Panc1 (cell line): ENCODE measurements at regions not wholly inside any gene's neighbourhood (a gene's known extent, or its start where the extent isn't known, plus 50 kb on each side); places are given as distances from the start of the nearest gene placed in this dataset.

Experiments
- ATAC-seq: fragments of 200-7000 bp; cut with Tn5 transposase; 2 replicates; pipeline ENCODE4 v1.9.1; 2020; ENCODE audit warnings: mild to moderate bottlenecking, moderate library complexity
- BruUV-seq: library from RNA; stranded (reverse); fragments of 400-500 nt; replicated peaks from 2 replicates; lab custom pipeline; 2021; lab: Mats Ljungman, UMichigan
- CTCF ChIA-PET: fragments of 300-600 bp; sonication (Branson Sonifier 250); formaldehyde crosslinking; loops from one replicate; lab custom pipeline; 2022; ENCODE audit warnings: antibody characterized with exemption; lab: Charles Lee
- POLR2A ChIA-PET: fragments of 300-600 bp; sonication (Branson Sonifier 250); formaldehyde crosslinking; loops from one replicate; lab custom pipeline; 2022; ENCODE audit warnings: antibody characterized with exemption; lab: Charles Lee
- DNase-seq: peaks from one replicate; pipeline ENCODE4 v3.0.0-alpha.2; 2010; ENCODE audit warnings: low read depth, low spot score
- H3K27ac ChIP-seq: 2 replicates; pipeline ENCODE4 v1.5.1; 2011; ENCODE audit warnings: mild to moderate bottlenecking, low read length, inconsistent platforms
- H3K27me3 ChIP-seq: fragments of 200-500 bp; sonication (Bioruptor generic); 2 replicates; pipeline ENCODE4 v1.6.0; 2014; ENCODE audit warnings: low read length, inconsistent platforms; ENCODE audit not compliant: control insufficient read depth, insufficient read depth
- H3K36me3 ChIP-seq: fragments of 200-500 bp; sonication (Bioruptor generic); 2 replicates; pipeline ENCODE4 v1.5.1; 2014; ENCODE audit warnings: inconsistent platforms, mild to moderate bottlenecking, low read length, moderate library complexity; ENCODE audit not compliant: control insufficient read depth, insufficient read depth
- H3K4me1 ChIP-seq: 2 replicates; pipeline ENCODE4 v1.5.1; 2011; ENCODE audit warnings: inconsistent platforms, mild to moderate bottlenecking, low read length, moderate library complexity; ENCODE audit not compliant: control insufficient read depth, insufficient read depth
- H3K4me3 ChIP-seq, 2 experiments: 2 replicates each; pipeline ENCODE4 v1.5.1; 2011 to 2012; ENCODE audit warnings: low read depth in 2 of 2, low read length in 2 of 2, mild to moderate bottlenecking in 2 of 2, inconsistent platforms in 1 of 2, moderate library complexity in 1 of 2
- H3K9me3 ChIP-seq: fragments of 200-500 bp; sonication (Bioruptor generic); 2 replicates; pipeline ENCODE4 v1.5.1; 2014; ENCODE audit warnings: low read depth, mild to moderate bottlenecking, inconsistent platforms, low read length, moderate library complexity; ENCODE audit not compliant: control insufficient read depth, insufficient read depth
- POLR2AphosphoS5 ChIP-seq: IDR thresholded peaks from 2 replicates; pipeline ENCODE4 v1.6.1; 2012; ENCODE audit warnings: mild to moderate bottlenecking, low read depth, low read length, moderate library complexity
- REST ChIP-seq, 2 experiments: IDR thresholded peaks; 2 replicates each; pipeline ENCODE4 v1.6.1; 2011 to 2012; ENCODE audit warnings: low read depth in 2 of 2, control low read depth in 1 of 2, low read length in 1 of 2, mild to moderate bottlenecking in 1 of 2, moderate library complexity in 1 of 2; ENCODE audit not compliant: insufficient read depth in 1 of 2
- SIN3A ChIP-seq: IDR thresholded peaks from 2 replicates; pipeline ENCODE4 v1.6.1; 2012; ENCODE audit warnings: low read depth, mild to moderate bottlenecking, low read length, moderate library complexity, borderline replicate concordance; ENCODE audit not compliant: insufficient read depth
- TCF7L2 ChIP-seq: IDR thresholded peaks from 2 replicates; pipeline ENCODE4 v1.6.1; 2011; ENCODE audit warnings: mild to moderate bottlenecking, low read depth, low read length, inconsistent platforms
- in situ Hi-C: cut with HindIII; loops from 2 replicates; pipeline ENCODE4 v1.10.0; 2016; ENCODE audit warnings: low sequenced_read_pairs, low pct_unique_long_range_greater_than_20kb
- intact Hi-C: fragments of 100-400 bp; cut with micrococcal nuclease; formaldehyde crosslinking; loops from one replicate; pipeline ENCODE4 v1.10.0; 2022; ENCODE audit not compliant: unreplicated experiment
- TF ChIP-seq, protein P1 (sequence below): fragments of 450-650 bp; IDR thresholded peaks from 2 replicates; pipeline ENCODE4 v1.5.1; 2017; ENCODE audit warnings: mild to moderate bottlenecking

GRCh38 chr4:186920483-186920882 is 196.8 kb upstream of the FAT1 start:
- ATAC-seq (no peak), DNase-seq (no peak)
- no peaks in the 10 kb centered on the region for H3K4me1 ChIP-seq
- intact Hi-C loops: no loop called here
- H3K27ac ChIP-seq: no peak overlapping the region
- in situ Hi-C loops: no loop called here
- no TSS peak for BruUV-seq
- H3K4me3 ChIP-seq: no peak overlapping the region
- TF ChIP-seq, protein P1, sequence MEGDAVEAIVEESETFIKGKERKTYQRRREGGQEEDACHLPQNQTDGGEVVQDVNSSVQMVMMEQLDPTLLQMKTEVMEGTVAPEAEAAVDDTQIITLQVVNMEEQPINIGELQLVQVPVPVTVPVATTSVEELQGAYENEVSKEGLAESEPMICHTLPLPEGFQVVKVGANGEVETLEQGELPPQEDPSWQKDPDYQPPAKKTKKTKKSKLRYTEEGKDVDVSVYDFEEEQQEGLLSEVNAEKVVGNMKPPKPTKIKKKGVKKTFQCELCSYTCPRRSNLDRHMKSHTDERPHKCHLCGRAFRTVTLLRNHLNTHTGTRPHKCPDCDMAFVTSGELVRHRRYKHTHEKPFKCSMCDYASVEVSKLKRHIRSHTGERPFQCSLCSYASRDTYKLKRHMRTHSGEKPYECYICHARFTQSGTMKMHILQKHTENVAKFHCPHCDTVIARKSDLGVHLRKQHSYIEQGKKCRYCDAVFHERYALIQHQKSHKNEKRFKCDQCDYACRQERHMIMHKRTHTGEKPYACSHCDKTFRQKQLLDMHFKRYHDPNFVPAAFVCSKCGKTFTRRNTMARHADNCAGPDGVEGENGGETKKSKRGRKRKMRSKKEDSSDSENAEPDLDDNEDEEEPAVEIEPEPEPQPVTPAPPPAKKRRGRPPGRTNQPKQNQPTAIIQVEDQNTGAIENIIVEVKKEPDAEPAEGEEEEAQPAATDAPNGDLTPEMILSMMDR: no peak
- TF ChIP-seq REST (IDR thresholded peaks at IDR 0.05; ENCODE audit: insufficient read depth in 1 of 2, low read depth in 2 of 2, low read length in 1 of 2) (no peak), POLR2AphosphoS5 (no peak), TCF7L2 (no peak), SIN3A (no peak)
- no peaks in the 10 kb centered on the region for H3K27me3 ChIP-seq
- POLR2A ChIA-PET: no interaction called here
- CTCF ChIA-PET: interaction anchor here (0.6 kb wide), 1 partner anchor 557 kb away, joined by 4 read pairs; no protein-coding TSS in a partner anchor
- no peaks in the 10 kb centered on the region for H3K9me3 ChIP-seq
- H3K36me3 ChIP-seq: no peaks in the 10 kb centered on the region

- intact Hi-C loops (no loop called here), in situ Hi-C loops (no loop called here)
- ChIA-PET CTCF (no interaction called here), POLR2A (no interaction called here)
- no TSS peak for BruUV-seq
- no peaks in the 10 kb centered on the region for H3K4me1 ChIP-seq
- no peak overlapping the region for H3K27ac ChIP-seq
- ATAC-seq (no peak), DNase-seq (no peak)
- TF ChIP-seq POLR2AphosphoS5: no peak
- TF ChIP-seq, protein P1: no peak
- no peaks in the 10 kb centered on the region for H3K27me3 ChIP-seq
- H3K4me3 ChIP-seq: no peak overlapping the region
- no peaks in the 10 kb centered on the region for H3K9me3 ChIP-seq
- no peaks in the 10 kb centered on the region for H3K36me3 ChIP-seq
Observed at GRCh38 chr4:186920992-186921391, 197.3 kb upstream of the FAT1 start.
